ENCODE measurements at regions not wholly inside any gene's neighbourhood (a gene's known extent, or its start where the extent isn't known, plus 50 kb on each side); places are given as distances from the start of the nearest gene placed in this dataset.

GRCh38 chr15:87687523-87687870 lies 569.0 kb downstream of the NTRK3 start:
- TF ChIP-seq, protein P1, sequence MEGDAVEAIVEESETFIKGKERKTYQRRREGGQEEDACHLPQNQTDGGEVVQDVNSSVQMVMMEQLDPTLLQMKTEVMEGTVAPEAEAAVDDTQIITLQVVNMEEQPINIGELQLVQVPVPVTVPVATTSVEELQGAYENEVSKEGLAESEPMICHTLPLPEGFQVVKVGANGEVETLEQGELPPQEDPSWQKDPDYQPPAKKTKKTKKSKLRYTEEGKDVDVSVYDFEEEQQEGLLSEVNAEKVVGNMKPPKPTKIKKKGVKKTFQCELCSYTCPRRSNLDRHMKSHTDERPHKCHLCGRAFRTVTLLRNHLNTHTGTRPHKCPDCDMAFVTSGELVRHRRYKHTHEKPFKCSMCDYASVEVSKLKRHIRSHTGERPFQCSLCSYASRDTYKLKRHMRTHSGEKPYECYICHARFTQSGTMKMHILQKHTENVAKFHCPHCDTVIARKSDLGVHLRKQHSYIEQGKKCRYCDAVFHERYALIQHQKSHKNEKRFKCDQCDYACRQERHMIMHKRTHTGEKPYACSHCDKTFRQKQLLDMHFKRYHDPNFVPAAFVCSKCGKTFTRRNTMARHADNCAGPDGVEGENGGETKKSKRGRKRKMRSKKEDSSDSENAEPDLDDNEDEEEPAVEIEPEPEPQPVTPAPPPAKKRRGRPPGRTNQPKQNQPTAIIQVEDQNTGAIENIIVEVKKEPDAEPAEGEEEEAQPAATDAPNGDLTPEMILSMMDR (conservative IDR thresholded peaks at IDR 0.05): no peak
- no peak for TF ChIP-seq ZFX (IDR thresholded peaks at IDR 0.05)

Measured in C4-2B (cell line).